HG02763 (cell line): ENCODE measurements at regions not wholly inside any gene's neighbourhood (a gene's known extent, or its start where the extent isn't known, plus 50 kb on each side); places are given as distances from the start of the nearest gene placed in this dataset.
"Not testable (repeated sequence)": the region's sequence is repeated elsewhere in the genome, so short reads cannot be mapped to it uniquely, and the experiment has no call there.

Experiments
- ATAC-seq: cut with Tn5 transposase; IDR thresholded peaks from one replicate; pipeline ENCODE4 v1.9.1; 2021; ENCODE audit warnings: mild to moderate bottlenecking, moderate library complexity; ENCODE audit not compliant: unreplicated experiment

- no peak for ATAC-seq
Observed at GRCh38 chr6:137545073-137545472, 50.9 kb upstream of the OLIG3 start.

- ATAC-seq: no peak
Observed at GRCh38 chr6:137547186-137547585, 53.0 kb upstream of the OLIG3 start.

- no peak for ATAC-seq
Observed at GRCh38 chr6:137547601-137548000, 53.4 kb upstream of the OLIG3 start.

- no peak for ATAC-seq
Observed at GRCh38 chr6:137549106-137549505, 54.9 kb upstream of the OLIG3 start.

GRCh38 chr6:137550535-137550934 is 56.3 kb upstream of the OLIG3 start:
- ATAC-seq: no peak

- ATAC-seq: no peak
Observed at GRCh38 chr6:137552146-137552545, 58.0 kb upstream of the OLIG3 start.

GRCh38 chr6:137552809-137553208 is 58.6 kb upstream of the OLIG3 start:
- ATAC-seq: no peak

GRCh38 chr6:137559521-137560183 is 65.5 kb upstream of the OLIG3 start:
- ATAC-seq: not testable (repeated sequence)

- ATAC-seq: no peak
Observed at GRCh38 chr6:137560184-137560563, 66.0 kb upstream of the OLIG3 start.

- ATAC-seq: no peak
Observed at GRCh38 chr6:137568067-137568466, 73.9 kb upstream of the OLIG3 start.

GRCh38 chr6:137570393-137570792 is 76.2 kb upstream of the OLIG3 start:
- ATAC-seq: no peak

- ATAC-seq: peak; percentile 58
Observed at GRCh38 chr6:137571854-137572253, 77.7 kb upstream of the OLIG3 start.

GRCh38 chr6:137573739-137574138 is 79.5 kb upstream of the OLIG3 start:
- no peak for ATAC-seq

- ATAC-seq: no peak
Observed at GRCh38 chr6:137579612-137580011, 85.4 kb upstream of the OLIG3 start.

- no peak for ATAC-seq
Observed at GRCh38 chr6:137581019-137581707, 87.0 kb upstream of the OLIG3 start.

- not testable (repeated sequence) for ATAC-seq
Observed at GRCh38 chr6:137583519-137583918, 89.3 kb upstream of the OLIG3 start.

- no peak for ATAC-seq
Observed at GRCh38 chr6:137588472-137588871, 94.3 kb upstream of the OLIG3 start.

GRCh38 chr6:137589067-137589848 is 95.1 kb upstream of the OLIG3 start:
- peak; percentile 99 for ATAC-seq

- ATAC-seq: no peak
Observed at GRCh38 chr6:137590684-137591083, 96.5 kb upstream of the OLIG3 start.

- ATAC-seq: no peak
Observed at GRCh38 chr6:137601471-137601870, 107.3 kb upstream of the OLIG3 start.

- no peak for ATAC-seq
Observed at GRCh38 chr6:137602313-137603197, 108.4 kb upstream of the OLIG3 start.
